Uterus (tissue), 2 donors: ENCODE measurements at regions not wholly inside any gene's neighbourhood (a gene's known extent, or its start where the extent isn't known, plus 50 kb on each side); places are given as distances from the start of the nearest gene placed in this dataset.

Experiments
- POLR2A ChIP-seq, 2 donors: fragments of 450-650 bp; IDR thresholded peaks; one replicate each; pipeline ENCODE4 v1.6.1; 2016; ENCODE audit warnings: antibody characterized with exemption in 2 of 2, mild to moderate bottlenecking in 1 of 2, moderate library complexity in 1 of 2
- TF ChIP-seq, protein P1 (sequence below), 4 experiments: fragments of 200-600 bp in 2 of 4; fragments of 450-650 bp in 2 of 4; sonication (generic) in 2 of 4; IDR thresholded peaks; one replicate each; pipeline ENCODE4 v1.5.1; 2016 to 2019; ENCODE audit warnings: antibody characterized with exemption in 4 of 4, mild to moderate bottlenecking in 2 of 4, moderate library complexity in 1 of 4

GRCh38 chr9:135249711-135250110 is 162.2 kb downstream of the OLFM1 start:
- TF ChIP-seq, protein P1, sequence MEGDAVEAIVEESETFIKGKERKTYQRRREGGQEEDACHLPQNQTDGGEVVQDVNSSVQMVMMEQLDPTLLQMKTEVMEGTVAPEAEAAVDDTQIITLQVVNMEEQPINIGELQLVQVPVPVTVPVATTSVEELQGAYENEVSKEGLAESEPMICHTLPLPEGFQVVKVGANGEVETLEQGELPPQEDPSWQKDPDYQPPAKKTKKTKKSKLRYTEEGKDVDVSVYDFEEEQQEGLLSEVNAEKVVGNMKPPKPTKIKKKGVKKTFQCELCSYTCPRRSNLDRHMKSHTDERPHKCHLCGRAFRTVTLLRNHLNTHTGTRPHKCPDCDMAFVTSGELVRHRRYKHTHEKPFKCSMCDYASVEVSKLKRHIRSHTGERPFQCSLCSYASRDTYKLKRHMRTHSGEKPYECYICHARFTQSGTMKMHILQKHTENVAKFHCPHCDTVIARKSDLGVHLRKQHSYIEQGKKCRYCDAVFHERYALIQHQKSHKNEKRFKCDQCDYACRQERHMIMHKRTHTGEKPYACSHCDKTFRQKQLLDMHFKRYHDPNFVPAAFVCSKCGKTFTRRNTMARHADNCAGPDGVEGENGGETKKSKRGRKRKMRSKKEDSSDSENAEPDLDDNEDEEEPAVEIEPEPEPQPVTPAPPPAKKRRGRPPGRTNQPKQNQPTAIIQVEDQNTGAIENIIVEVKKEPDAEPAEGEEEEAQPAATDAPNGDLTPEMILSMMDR (IDR thresholded peaks at IDR 0.05) = no peak
- no peak for TF ChIP-seq POLR2A (IDR thresholded peaks at IDR 0.05)
